Caco-2 (cell line): ENCODE measurements at regions not wholly inside any gene's neighbourhood (a gene's known extent, or its start where the extent isn't known, plus 50 kb on each side); places are given as distances from the start of the nearest gene placed in this dataset.

Source experiments
- BruUV-seq: library from RNA; stranded (reverse); fragments of 400-500 nt; replicated peaks from 2 replicates; lab custom pipeline; 2021; lab: Mats Ljungman, UMichigan
- CTCF ChIA-PET: fragments of 300-600 bp; sonication (Branson Sonifier 250); formaldehyde crosslinking; loops from one replicate; lab custom pipeline; 2022; ENCODE audit warnings: antibody characterized with exemption; lab: Charles Lee
- POLR2A ChIA-PET: fragments of 300-600 bp; sonication (Branson Sonifier 250); formaldehyde crosslinking; loops from one replicate; lab custom pipeline; 2022; ENCODE audit warnings: antibody characterized with exemption; lab: Charles Lee
- DNase-seq, 2 experiments: peaks; one replicate each; pipeline versions ENCODE4 v3.0.0 to v3.0.0-alpha.2; 2020 to 2022
- H3K27me3 ChIP-seq: replicated peaks from 2 replicates; pipeline ENCODE4 v1.6.0; 2011; ENCODE audit warnings: low read length; ENCODE audit not compliant: control insufficient read depth, insufficient read depth
- H3K36me3 ChIP-seq: 2 replicates; pipeline ENCODE4 v1.5.1; 2011; ENCODE audit warnings: low read length; ENCODE audit not compliant: control insufficient read depth, insufficient read depth
- H3K4me1 ChIP-seq: fragments of 250-450 bp; sonication (Bioruptor Pico); 2 replicates; pipeline ENCODE4 v1.5.1; 2020; ENCODE audit warnings: mild to moderate bottlenecking
- H3K4me3 ChIP-seq: 2 replicates; pipeline ENCODE4 v1.5.1; 2011; ENCODE audit warnings: low read depth, mild to moderate bottlenecking, control low read depth, low read length
- H3K9me3 ChIP-seq: fragments of 250-450 bp; sonication (Bioruptor Pico); 2 replicates; pipeline ENCODE4 v1.5.1; 2020; ENCODE audit warnings: mild to moderate bottlenecking, moderate library complexity
- H3K27ac Mint-ChIP-seq: one replicate; pipeline ENCODE4 v1.8.0; 2022; ENCODE audit warnings: mixed read lengths; ENCODE audit not compliant: unreplicated experiment
- H3K27me3 Mint-ChIP-seq: one replicate; pipeline ENCODE4 v1.8.0; 2022; ENCODE audit warnings: mixed read lengths; ENCODE audit not compliant: insufficient read depth, unreplicated experiment
- H3K36me3 Mint-ChIP-seq: one replicate; pipeline ENCODE4 v1.8.0; 2022; ENCODE audit warnings: mild to moderate bottlenecking, mixed read lengths; ENCODE audit not compliant: insufficient read depth, unreplicated experiment
- H3K4me1 Mint-ChIP-seq: one replicate; pipeline ENCODE4 v1.8.0; 2022; ENCODE audit warnings: low read depth, mixed read lengths; ENCODE audit not compliant: unreplicated experiment
- H3K4me3 Mint-ChIP-seq: one replicate; pipeline ENCODE4 v1.8.0; 2022; ENCODE audit warnings: mild to moderate bottlenecking, moderate library complexity, mixed read lengths; ENCODE audit not compliant: unreplicated experiment
- H3K9me3 Mint-ChIP-seq: one replicate; pipeline ENCODE4 v1.8.0; 2022; ENCODE audit warnings: mixed read lengths; ENCODE audit not compliant: unreplicated experiment
- intact Hi-C: fragments of 100-400 bp; cut with micrococcal nuclease; formaldehyde crosslinking; loops from one replicate; pipeline ENCODE4 v1.10.0; 2022; ENCODE audit not compliant: unreplicated experiment
- TF ChIP-seq, protein P1 (sequence below), 2 experiments: fragments of 200-600 bp in 1 of 2; IDR thresholded peaks; 1 replicate in 1 of 2; 2 replicates in 1 of 2; pipeline versions ENCODE4 v1.5.1 to v1.8.0; 2011 to 2022; ENCODE audit warnings: antibody characterized with exemption in 1 of 2, control low read depth in 1 of 2, inconsistent platforms in 1 of 2, low read depth in 1 of 2, low read length in 1 of 2, mild to moderate bottlenecking in 1 of 2, moderate library complexity in 1 of 2; ENCODE audit not compliant: insufficient read depth in 1 of 2, severe bottlenecking in 1 of 2, unreplicated experiment in 1 of 2

DNA sequence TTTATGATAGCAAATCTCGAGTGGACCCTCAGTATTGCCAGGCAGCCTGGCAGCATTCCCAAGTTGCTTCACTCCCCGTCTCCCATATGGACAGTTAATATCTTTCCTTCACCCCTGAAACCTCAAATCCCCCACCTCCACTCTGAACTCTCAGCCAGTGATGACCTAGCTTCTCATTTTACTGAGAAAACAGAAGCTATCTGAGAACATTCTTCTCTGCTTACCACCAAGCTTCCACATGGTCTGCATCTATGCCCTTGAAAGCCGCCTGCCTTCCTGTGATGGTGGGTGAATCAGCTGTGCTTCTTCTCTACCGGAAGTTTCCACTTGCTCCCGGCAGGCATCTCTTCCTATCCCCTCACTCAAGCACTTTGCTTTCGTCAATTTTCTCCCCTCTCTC, 529.2 kb downstream of the EPHA4 start:
- no peak overlapping the region for H3K4me3 Mint-ChIP-seq
- no peak overlapping the region for H3K27ac Mint-ChIP-seq
- H3K9me3 Mint-ChIP-seq: no peaks in the 10 kb centered on the region
- POLR2A ChIA-PET: no interaction called here
- H3K27me3 Mint-ChIP-seq: no peaks in the 10 kb centered on the region
- H3K36me3 Mint-ChIP-seq: no peaks in the 10 kb centered on the region
- BruUV-seq: no TSS peak
- peaks cover 10% of the 10 kb centered on the region for H3K4me1 ChIP-seq
- H3K4me3 ChIP-seq: no peak overlapping the region
- intact Hi-C loops: no loop called here
- no peaks in the 10 kb centered on the region for H3K36me3 ChIP-seq
- CTCF ChIA-PET: no interaction called here
- H3K9me3 ChIP-seq: no peaks in the 10 kb centered on the region
- TF ChIP-seq, protein P1, sequence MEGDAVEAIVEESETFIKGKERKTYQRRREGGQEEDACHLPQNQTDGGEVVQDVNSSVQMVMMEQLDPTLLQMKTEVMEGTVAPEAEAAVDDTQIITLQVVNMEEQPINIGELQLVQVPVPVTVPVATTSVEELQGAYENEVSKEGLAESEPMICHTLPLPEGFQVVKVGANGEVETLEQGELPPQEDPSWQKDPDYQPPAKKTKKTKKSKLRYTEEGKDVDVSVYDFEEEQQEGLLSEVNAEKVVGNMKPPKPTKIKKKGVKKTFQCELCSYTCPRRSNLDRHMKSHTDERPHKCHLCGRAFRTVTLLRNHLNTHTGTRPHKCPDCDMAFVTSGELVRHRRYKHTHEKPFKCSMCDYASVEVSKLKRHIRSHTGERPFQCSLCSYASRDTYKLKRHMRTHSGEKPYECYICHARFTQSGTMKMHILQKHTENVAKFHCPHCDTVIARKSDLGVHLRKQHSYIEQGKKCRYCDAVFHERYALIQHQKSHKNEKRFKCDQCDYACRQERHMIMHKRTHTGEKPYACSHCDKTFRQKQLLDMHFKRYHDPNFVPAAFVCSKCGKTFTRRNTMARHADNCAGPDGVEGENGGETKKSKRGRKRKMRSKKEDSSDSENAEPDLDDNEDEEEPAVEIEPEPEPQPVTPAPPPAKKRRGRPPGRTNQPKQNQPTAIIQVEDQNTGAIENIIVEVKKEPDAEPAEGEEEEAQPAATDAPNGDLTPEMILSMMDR (IDR thresholded peaks at IDR 0.05; ENCODE audit: insufficient read depth in 1 of 2, low read depth in 1 of 2, low read length in 1 of 2, severe bottlenecking in 1 of 2, unreplicated experiment in 1 of 2): no peak
- H3K4me1 Mint-ChIP-seq: no peaks in the 10 kb centered on the region
- DNase-seq: no peak
- no peaks in the 10 kb centered on the region for H3K27me3 ChIP-seq

DNA sequence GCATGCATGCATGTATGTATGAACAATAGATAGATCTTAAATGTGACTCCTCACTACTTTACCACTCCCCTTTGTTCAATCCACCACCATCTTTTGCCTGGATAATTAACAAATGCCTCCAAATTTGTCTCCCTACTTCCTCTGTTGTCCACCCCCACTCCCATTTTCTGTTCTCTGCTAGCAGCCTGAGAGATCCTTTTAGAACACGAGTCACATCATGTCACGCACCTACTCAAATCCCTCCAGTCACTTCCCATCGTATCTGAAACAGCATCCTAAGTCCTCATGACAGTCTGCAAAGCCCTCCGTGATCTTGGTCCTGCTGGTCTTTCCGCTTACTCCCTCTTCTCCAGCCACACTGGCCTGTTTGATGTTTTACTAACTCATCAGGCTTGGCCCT, 527.3 kb downstream of the EPHA4 start:
- Mint-ChIP-seq H3K9me3 (no peaks in the 10 kb centered on the region), H3K27me3 (no peaks in the 10 kb centered on the region), H3K27ac (no peak overlapping the region), H3K4me3 (no peak overlapping the region), H3K4me1 (no peaks in the 10 kb centered on the region), H3K36me3 (no peaks in the 10 kb centered on the region)
- no peaks in the 10 kb centered on the region for H3K27me3 ChIP-seq
- H3K9me3 ChIP-seq: no peaks in the 10 kb centered on the region
- H3K4me3 ChIP-seq: no peak overlapping the region
- intact Hi-C loops: no loop called here
- no peaks in the 10 kb centered on the region for H3K36me3 ChIP-seq
- BruUV-seq: no TSS peak
- peaks cover 4% of the 10 kb centered on the region for H3K4me1 ChIP-seq
- TF ChIP-seq, protein P1 (IDR thresholded peaks at IDR 0.05; ENCODE audit: insufficient read depth in 1 of 2, low read depth in 1 of 2, low read length in 1 of 2, severe bottlenecking in 1 of 2, unreplicated experiment in 1 of 2): no peak
- ChIA-PET POLR2A (no interaction called here), CTCF (no interaction called here)
- no peak for DNase-seq

DNA sequence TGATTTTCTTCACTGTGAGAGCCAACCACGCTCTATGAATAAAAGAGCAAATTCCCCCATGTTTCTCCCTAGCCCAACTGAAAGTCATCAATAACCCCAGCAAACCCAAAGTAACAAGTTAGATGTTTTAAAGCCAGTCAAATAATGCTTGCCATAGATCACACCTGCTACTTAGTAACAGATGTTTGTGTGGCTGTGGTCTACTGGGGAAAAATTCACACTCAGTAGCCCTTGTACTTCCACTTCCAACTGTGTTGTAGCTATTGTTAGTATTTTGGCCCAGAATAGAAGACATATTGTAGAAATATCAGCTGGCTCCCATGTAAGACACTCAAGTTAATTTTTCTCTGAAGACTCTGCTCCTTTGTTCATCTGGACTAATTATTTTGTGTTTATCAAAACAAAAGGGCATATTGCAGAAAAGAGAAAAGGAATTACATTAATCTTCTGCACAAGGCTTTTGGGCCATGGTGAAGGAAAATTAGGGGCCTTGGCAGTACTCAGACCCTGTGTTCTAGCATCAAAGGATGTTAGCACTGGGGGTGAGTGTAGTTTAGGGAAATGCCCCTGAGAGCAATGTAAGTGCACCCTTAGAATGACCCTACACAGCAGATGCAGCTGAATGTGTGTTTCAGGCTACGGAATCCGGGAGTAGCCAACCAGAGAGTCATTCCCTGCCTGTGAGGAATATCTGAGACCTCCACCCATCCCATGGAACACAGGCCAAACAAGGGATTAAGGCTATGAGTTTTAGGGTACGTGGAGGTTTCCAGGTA, 521.9 kb downstream of the EPHA4 start:
- Mint-ChIP-seq H3K27me3 (no peaks in the 10 kb centered on the region), H3K9me3 (no peaks in the 10 kb centered on the region), H3K27ac (no peak overlapping the region), H3K4me1 (no peaks in the 10 kb centered on the region), H3K4me3 (no peak overlapping the region), H3K36me3 (no peaks in the 10 kb centered on the region)
- no TSS peak for BruUV-seq
- H3K9me3 ChIP-seq: no peaks in the 10 kb centered on the region
- H3K36me3 ChIP-seq: no peaks in the 10 kb centered on the region
- ChIA-PET CTCF (no interaction called here), POLR2A (no interaction called here)
- TF ChIP-seq, protein P1 (IDR thresholded peaks at IDR 0.05; ENCODE audit: insufficient read depth in 1 of 2, low read depth in 1 of 2, low read length in 1 of 2, severe bottlenecking in 1 of 2, unreplicated experiment in 1 of 2): no peak
- H3K27me3 ChIP-seq: no peaks in the 10 kb centered on the region
- intact Hi-C loops: no loop called here
- H3K4me3 ChIP-seq: no peak overlapping the region
- H3K4me1 ChIP-seq: no peaks in the 10 kb centered on the region
- no peak for DNase-seq
